MM.1S (cell line): ENCODE measurements at regions not wholly inside any gene's neighbourhood (a gene's known extent, or its start where the extent isn't known, plus 50 kb on each side); places are given as distances from the start of the nearest gene placed in this dataset.

Source experiments
- CTCF ChIP-seq: fragments of 300-600 bp; sonication (generic); IDR thresholded peaks from 2 replicates; pipeline ENCODE4 v1.5.1; 2016; ENCODE audit warnings: antibody characterized with exemption, low read length, mixed read lengths
- EZH2phosphoT487 ChIP-seq: fragments of 300-600 bp; sonication (generic); IDR thresholded peaks from 2 replicates; pipeline ENCODE4 v1.6.1; 2018; ENCODE audit warnings: antibody characterized with exemption, low read length

GRCh38 chr7:155962968-155963300 is 150.7 kb upstream of the SHH start:
- TF ChIP-seq CTCF (no peak), EZH2phosphoT487 (no peak)
